K562 (cell line): ENCODE measurements at regions not wholly inside any gene's neighbourhood (a gene's known extent, or its start where the extent isn't known, plus 50 kb on each side); places are given as distances from the start of the nearest gene placed in this dataset.

Source experiments
- ATAC-seq: fragments of 200-7000 bp; cut with Tn5 transposase; 3 replicates; pipeline ENCODE4 v1.9.1; 2020; ENCODE audit warnings: moderate library complexity
- BruUV-seq: library from RNA; stranded (reverse); fragments of 400-500 nt; replicated peaks from 2 replicates; lab custom pipeline; 2021; lab: Mats Ljungman, UMichigan
- CTCF ChIA-PET: fragments of 300-600 bp; formaldehyde crosslinking; extraction: SDS; loops from one replicate; lab custom pipeline; 2021; ENCODE audit warnings: low intra/inter-chr PET ratio; lab: Yijun Ruan, JAX
- POLR2A ChIA-PET: fragments of 300-600, 350-650 bp; sonication (Branson Sonifier 250); formaldehyde crosslinking; extraction: SDS; loops from one replicate; lab custom pipeline; 2021; ENCODE audit warnings: antibody characterized with exemption, inconsistent platforms; lab: Yijun Ruan, JAX
- DNase-seq, 4 experiments: peaks; one replicate each; pipeline versions ENCODE4 v3.0.0 to v3.0.0-alpha.2; 2011 to 2018; ENCODE audit warnings: low spot score in 3 of 4, mixed read lengths in 3 of 4; ENCODE audit errors: extremely low read depth in 1 of 4
- FAIRE-seq: peaks from 2 replicates; lab custom pipeline; 2011; peaks lifted over from hg19 to GRCh38; lab: Jason Lieb, UNC
- H2AFZ ChIP-seq: 2 replicates; pipeline ENCODE4 v1.6.0; 2011; ENCODE audit warnings: low read depth, low read length, control low read depth, inconsistent platforms
- H3K27ac ChIP-seq: fragments of 200-600 bp; 3 replicates; pipeline ENCODE4 v1.8.0; 2011; ENCODE audit warnings: low read depth, mild to moderate bottlenecking, control low read depth, inconsistent platforms, low read length, moderate library complexity, mixed read lengths; ENCODE audit errors: extremely low read depth
- H3K27me3 ChIP-seq, 2 experiments: fragments of 300-600 bp in 1 of 2; 2 replicates in 1 of 2; 3 replicates in 1 of 2; pipeline versions ENCODE4 v1.6.0 to v1.8.0; 2011; ENCODE audit warnings: inconsistent platforms in 2 of 2, low read length in 2 of 2, mild to moderate bottlenecking in 1 of 2, mixed read lengths in 1 of 2, moderate library complexity in 1 of 2; ENCODE audit not compliant: control insufficient read depth in 2 of 2, insufficient read depth in 2 of 2
- H3K36me3 ChIP-seq: fragments of 300-600 bp; 3 replicates; pipeline ENCODE4 v1.8.0; 2011; ENCODE audit warnings: mild to moderate bottlenecking, low read length, inconsistent platforms; ENCODE audit not compliant: control insufficient read depth, insufficient read depth
- H3K4me1 ChIP-seq, 2 experiments: fragments of 200-600 bp in 1 of 2; replicated peaks in 1 of 2; 2 replicates in 1 of 2; 3 replicates in 1 of 2; pipeline versions ENCODE4 v1.5.1 to v1.8.0; 2011; ENCODE audit warnings: inconsistent platforms in 2 of 2, low read length in 2 of 2, mild to moderate bottlenecking in 1 of 2, mixed read lengths in 1 of 2, moderate library complexity in 1 of 2; ENCODE audit not compliant: control insufficient read depth in 2 of 2, insufficient read depth in 2 of 2
- H3K4me2 ChIP-seq: 2 replicates; pipeline ENCODE4 v1.6.1; 2011; ENCODE audit warnings: low read length, control low read depth, inconsistent platforms, mixed read lengths; ENCODE audit not compliant: insufficient read depth
- H3K4me3 ChIP-seq: fragments of 200-600 bp; sonication (generic), shearing (Covaris generic); 2 replicates; pipeline ENCODE4 v1.5.1; 2016; ENCODE audit warnings: control low read depth, inconsistent platforms
- H3K79me2 ChIP-seq: fragments of 200-600 bp; 3 replicates; pipeline ENCODE4 v1.8.0; 2011; ENCODE audit warnings: low read length, inconsistent platforms; ENCODE audit not compliant: control insufficient read depth, insufficient read depth
- H3K9ac ChIP-seq, 2 experiments: 2 replicates each; pipeline versions ENCODE4 v1.6.0 to v1.6.1; 2011; ENCODE audit warnings: low read depth in 2 of 2, low read length in 2 of 2, control low read depth in 1 of 2, inconsistent platforms in 1 of 2, mild to moderate bottlenecking in 1 of 2, mixed read lengths in 1 of 2; ENCODE audit not compliant: insufficient read depth in 1 of 2
- H3K9me1 ChIP-seq: one replicate; pipeline ENCODE4 v1.6.0; 2011; ENCODE audit warnings: inconsistent platforms, mild to moderate bottlenecking, low read length, moderate library complexity; ENCODE audit not compliant: control insufficient read depth, insufficient read depth
- H3K9me3 ChIP-seq: replicated peaks from 2 replicates; pipeline ENCODE4 v1.5.1; 2011; ENCODE audit warnings: low read depth, low read length, inconsistent platforms; ENCODE audit not compliant: control insufficient read depth, insufficient read depth
- H4K20me1 ChIP-seq: replicated peaks from 2 replicates; pipeline ENCODE4 v1.6.1; 2011; ENCODE audit warnings: low read length, inconsistent platforms, mixed read lengths; ENCODE audit not compliant: control insufficient read depth, insufficient read depth
- CC2D1A ChIP-seq: fragments of 450-650 bp; IDR thresholded peaks from 2 replicates; pipeline ENCODE4 v1.6.1; 2017; ENCODE audit warnings: mild to moderate bottlenecking
- FOXP4 ChIP-seq: sonication (generic); formaldehyde crosslinking; IDR thresholded peaks from 2 replicates; pipeline ENCODE4 v1.8.0; 2022; ENCODE audit warnings: mild to moderate bottlenecking, missing genetic modification reagents, borderline replicate concordance
- SLC30A9 ChIP-seq: fragments of 250-450 bp; sonication (Bioruptor Pico); IDR thresholded peaks from 2 replicates; pipeline ENCODE4 v1.8.0; 2022; ENCODE audit warnings: mild to moderate bottlenecking, moderate library complexity
- STAG1 ChIP-seq: sonication (generic); formaldehyde crosslinking; IDR thresholded peaks from 2 replicates; pipeline ENCODE4 v1.5.0; 2020; ENCODE audit warnings: missing genetic modification reagents, borderline replicate concordance
- TCF3 ChIP-seq: sonication (generic); formaldehyde crosslinking; IDR thresholded peaks from 2 replicates; pipeline ENCODE4 v1.4.0; 2020; ENCODE audit warnings: mild to moderate bottlenecking, missing genetic modification reagents
- WGBS: fragments of 100-300 bp; shearing (Covaris generic); methylation state at CpG from one replicate; pipeline ENCODE4 v1.1.6; 2016; ENCODE audit warnings: low coverage, mixed read lengths; ENCODE audit not compliant: insufficient coverage; ENCODE audit errors: missing lambda C conversion rate; 5-methylcytosine and 5-hydroxymethylcytosine counted together
- in situ Hi-C: fragments of 300-500 bp; cut with MboI; formaldehyde crosslinking; loops from 4 replicates; pipeline ENCODE4 v1.15.0; 2018; ENCODE audit warnings: inconsistent platforms, mixed read lengths
- intact Hi-C: fragments of 100-400 bp; cut with micrococcal nuclease; formaldehyde crosslinking; loops from 2 replicates; pipeline ENCODE4 v1.14.2; 2022

GRCh38 chr11:87465716-87466115 lies 428.0 kb downstream of the TMEM135 start:
- Histone ChIP-seq H3K4me2 (no peak overlapping the region), H3K9me1 (no peaks in the 10 kb centered on the region), H3K27me3 (no peaks in the 10 kb centered on the region), H2AFZ (no peak overlapping the region), H3K36me3 (no peaks in the 10 kb centered on the region), H3K79me2 (no peaks in the 10 kb centered on the region), H3K27ac (no peak overlapping the region), H3K4me1 (no peaks in the 10 kb centered on the region), H4K20me1 (no peaks in the 10 kb centered on the region), H3K9me3 (no peaks in the 10 kb centered on the region), H3K9ac (no peak overlapping the region), H3K4me3 (no peak overlapping the region)
- BruUV-seq: no TSS peak
- FAIRE-seq (no peak), ATAC-seq (no peak), DNase-seq (no peak)
- intact Hi-C loops (no loop called here), in situ Hi-C loops (no loop called here)
- TF ChIP-seq STAG1 (CRISPR knock-in tag): no peak
- no peak for TF ChIP-seq TCF3 (CRISPR knock-in tag)
- no peak for TF ChIP-seq CC2D1A
- no peak for TF ChIP-seq SLC30A9 (CRISPR knock-in tag)
- TF ChIP-seq FOXP4: no peak
- 0% methylated on average over 4 of the region's 4 CpGs for WGBS
- ChIA-PET POLR2A (no interaction called here), CTCF (no interaction called here)
